Upper lobe of left lung (tissue), 6 donors: ENCODE measurements at regions not wholly inside any gene's neighbourhood (a gene's known extent, or its start where the extent isn't known, plus 50 kb on each side); places are given as distances from the start of the nearest gene placed in this dataset.

Experiments used
- ATAC-seq, 2 donors: fragments of 200-7000 bp; cut with Tn5 transposase; one replicate each; pipeline ENCODE4 v1.9.1; 2022; ENCODE audit warnings: mild to moderate bottlenecking in 2 of 2, moderate library complexity in 2 of 2; ENCODE audit not compliant: low FRiP score in 2 of 2
- DNase-seq, 2 donors: peaks; one replicate each; pipeline ENCODE4 v3.0.0-alpha.2; 2019 to 2020
- H3K27ac ChIP-seq, 4 donors: fragments of 200-600 bp; sonication (generic); one replicate each; pipeline ENCODE4 v1.5.1; 2016 to 2019
- H3K27me3 ChIP-seq, 4 donors: fragments of 200-600 bp; sonication (generic); one replicate each; pipeline ENCODE4 v1.5.1; 2017 to 2019
- H3K36me3 ChIP-seq, 4 donors: fragments of 200-600 bp; sonication (generic); one replicate each; pipeline ENCODE4 v1.5.1; 2016 to 2019
- H3K4me1 ChIP-seq, 4 donors: fragments of 200-600 bp; sonication (generic); one replicate each; pipeline ENCODE4 v1.5.1; 2018 to 2019
- H3K4me3 ChIP-seq, 4 donors: fragments of 200-600 bp; sonication (generic); one replicate each; pipeline ENCODE4 v1.5.1; 2017 to 2019; ENCODE audit warnings: mild to moderate bottlenecking in 2 of 4, moderate library complexity in 1 of 4
- H3K9me3 ChIP-seq, 4 donors: fragments of 200-600 bp; sonication (generic); one replicate each; pipeline ENCODE4 v1.5.1; 2018 to 2019
- EP300 ChIP-seq, 4 donors: sonication (generic); formaldehyde crosslinking; IDR thresholded peaks; one replicate each; pipeline ENCODE4 v1.5.1; 2017; ENCODE audit warnings: antibody characterized with exemption in 4 of 4, control low read depth in 2 of 4
- POLR2A ChIP-seq, 4 donors: fragments of 450-650 bp; IDR thresholded peaks; one replicate each; pipeline ENCODE4 v1.5.1; 2016 to 2017; ENCODE audit warnings: antibody characterized with exemption in 4 of 4, mild to moderate bottlenecking in 2 of 4
- POLR2AphosphoS5 ChIP-seq, 2 donors: sonication (generic); formaldehyde crosslinking; IDR thresholded peaks; one replicate each; pipeline ENCODE4 v1.5.1; 2017; ENCODE audit warnings: antibody characterized with exemption in 2 of 2
- WGBS, 2 donors: methylation state at CpG; one replicate each; pipeline ENCODE4 v1.1.5; 2017 to 2018; 5-methylcytosine and 5-hydroxymethylcytosine counted together
- TF ChIP-seq, protein P1 (sequence below), 6 experiments: fragments of 450-650 bp in 4 of 6; fragments of 200-600 bp in 2 of 6; sonication (generic) in 2 of 6; IDR thresholded peaks; one replicate each; pipeline ENCODE4 v1.5.1; 2016 to 2019; ENCODE audit warnings: antibody characterized with exemption in 6 of 6
- donor health status: DM: no; HTN: no; CAD: no; lungs with moderate emphysema.
- donor health status: DM: no; HTN: yes; CAD: no; lungs with severe emphysema.

DNA sequence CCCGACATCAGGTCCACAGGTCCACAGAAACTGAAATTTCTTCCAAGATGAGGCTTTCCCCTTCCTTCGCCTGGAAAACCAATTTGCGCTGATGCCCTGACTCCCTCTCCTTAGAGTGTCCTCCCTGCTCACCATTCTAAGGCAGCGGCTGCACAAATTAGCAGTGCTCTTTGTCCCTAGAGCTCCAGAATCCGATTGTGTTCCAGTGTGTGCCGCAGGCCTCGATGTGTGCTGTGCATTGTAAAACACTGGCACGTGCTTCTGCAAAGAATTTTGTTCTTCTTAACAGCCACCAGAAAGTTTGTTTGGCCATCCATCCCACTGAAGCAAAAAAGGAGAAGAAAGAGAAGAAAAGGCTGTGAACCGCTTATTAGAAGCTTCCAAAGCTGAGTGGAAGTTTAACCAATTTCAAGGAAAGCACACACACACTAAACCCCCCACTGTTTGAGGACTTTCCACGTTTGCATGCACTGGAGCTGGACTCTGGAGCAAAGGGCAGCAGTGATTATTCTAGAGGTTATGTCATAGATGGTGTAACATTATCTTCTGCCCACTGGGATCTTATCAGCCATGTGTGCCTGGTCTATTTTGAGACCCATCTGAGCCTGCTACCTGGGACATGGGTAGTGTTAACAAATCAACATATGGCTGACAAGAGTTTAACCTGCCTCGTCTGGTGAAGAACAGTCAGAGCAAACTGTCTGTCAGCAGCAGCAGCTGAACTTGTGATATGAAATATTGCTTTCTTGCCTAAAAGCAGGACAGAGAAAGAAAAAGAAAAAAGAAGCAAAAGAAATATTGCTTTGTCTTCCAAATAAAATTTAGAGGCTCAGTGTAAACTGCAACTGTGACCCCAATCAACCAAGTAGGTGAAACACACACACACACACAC lies 64.9 kb upstream of the RREB1 start:
- Histone ChIP-seq H3K4me3 (no peak overlapping the region), H3K9me3 (no peaks in the 10 kb centered on the region), H3K36me3 (no peaks in the 10 kb centered on the region), H3K27me3 (no peaks in the 10 kb centered on the region), H3K4me1 (peaks cover 0 to 10% (median 4%) of the 10 kb centered on the region in 4 donors), H3K27ac (peak overlapping the region in 3 of 4 donors; percentile 9 to 52 (median 33))
- no peak for DNase-seq
- WGBS, 2 donors: 84 to 90% methylated on average over 10 to 11 of the region's 11 CpGs
- no peak for ATAC-seq
- TF ChIP-seq EP300 (IDR thresholded peaks at IDR 0.05) (no peak), POLR2AphosphoS5 (IDR thresholded peaks at IDR 0.05) (no peak), POLR2A (IDR thresholded peaks at IDR 0.05) (no peak)
- TF ChIP-seq, protein P1, sequence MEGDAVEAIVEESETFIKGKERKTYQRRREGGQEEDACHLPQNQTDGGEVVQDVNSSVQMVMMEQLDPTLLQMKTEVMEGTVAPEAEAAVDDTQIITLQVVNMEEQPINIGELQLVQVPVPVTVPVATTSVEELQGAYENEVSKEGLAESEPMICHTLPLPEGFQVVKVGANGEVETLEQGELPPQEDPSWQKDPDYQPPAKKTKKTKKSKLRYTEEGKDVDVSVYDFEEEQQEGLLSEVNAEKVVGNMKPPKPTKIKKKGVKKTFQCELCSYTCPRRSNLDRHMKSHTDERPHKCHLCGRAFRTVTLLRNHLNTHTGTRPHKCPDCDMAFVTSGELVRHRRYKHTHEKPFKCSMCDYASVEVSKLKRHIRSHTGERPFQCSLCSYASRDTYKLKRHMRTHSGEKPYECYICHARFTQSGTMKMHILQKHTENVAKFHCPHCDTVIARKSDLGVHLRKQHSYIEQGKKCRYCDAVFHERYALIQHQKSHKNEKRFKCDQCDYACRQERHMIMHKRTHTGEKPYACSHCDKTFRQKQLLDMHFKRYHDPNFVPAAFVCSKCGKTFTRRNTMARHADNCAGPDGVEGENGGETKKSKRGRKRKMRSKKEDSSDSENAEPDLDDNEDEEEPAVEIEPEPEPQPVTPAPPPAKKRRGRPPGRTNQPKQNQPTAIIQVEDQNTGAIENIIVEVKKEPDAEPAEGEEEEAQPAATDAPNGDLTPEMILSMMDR (IDR thresholded peaks at IDR 0.05): no peak

DNA sequence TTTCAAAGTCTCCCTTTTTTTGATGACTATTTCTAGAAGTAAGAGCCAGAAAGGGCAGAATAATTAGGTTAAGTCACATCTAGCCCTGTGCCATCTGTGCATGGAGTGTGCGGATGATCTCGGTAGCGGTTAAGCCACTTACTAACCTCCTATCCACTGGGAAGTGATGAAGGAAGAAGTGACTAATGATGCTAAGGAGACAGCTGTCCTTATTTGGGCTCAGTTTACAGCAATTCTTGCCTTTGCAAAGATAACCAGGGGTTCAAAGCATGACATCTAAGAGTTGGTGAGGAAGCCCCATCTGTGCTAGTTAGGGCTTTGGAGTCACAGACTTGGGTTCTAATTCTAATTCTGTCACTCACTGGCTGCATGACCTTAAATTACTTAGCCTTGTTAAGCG lies 62.4 kb upstream of the RREB1 start:
- 89 to 95% methylated on average over 4 of the region's 4 CpGs for WGBS, 2 donors
- no peak for DNase-seq
- H3K4me1 ChIP-seq: peaks cover 0 to 10% (median 4%) of the 10 kb centered on the region in 4 donors
- TF ChIP-seq, protein P1 (IDR thresholded peaks at IDR 0.05): no peak
- TF ChIP-seq EP300 (IDR thresholded peaks at IDR 0.05): no peak
- TF ChIP-seq POLR2AphosphoS5 (IDR thresholded peaks at IDR 0.05): no peak
- no peak for TF ChIP-seq POLR2A (IDR thresholded peaks at IDR 0.05)
- no peak for ATAC-seq
- no peaks in the 10 kb centered on the region for H3K27me3 ChIP-seq
- H3K27ac ChIP-seq: no peak overlapping the region
- H3K4me3 ChIP-seq: no peak overlapping the region
- H3K9me3 ChIP-seq: no peaks in the 10 kb centered on the region
- no peaks in the 10 kb centered on the region for H3K36me3 ChIP-seq

DNA sequence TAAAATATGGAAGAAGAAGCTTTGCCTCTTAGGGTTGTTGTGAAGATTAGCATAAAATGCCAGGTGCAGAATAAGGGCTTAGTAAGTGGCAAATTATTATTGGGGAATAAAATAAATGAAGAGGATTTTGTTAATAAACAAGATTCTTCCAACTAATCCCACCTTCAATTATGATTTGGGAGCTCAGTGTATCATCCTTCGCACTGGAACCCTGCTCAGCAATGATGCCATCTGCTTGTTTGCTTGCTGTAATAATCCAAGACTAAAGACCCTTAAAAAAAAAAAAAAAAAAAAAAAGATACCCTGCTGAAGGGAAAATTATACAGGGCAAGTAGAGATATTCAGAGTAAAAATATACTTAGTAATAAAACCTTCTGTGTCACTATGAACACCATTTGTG lies 62.0 kb upstream of the RREB1 start:
- TF ChIP-seq EP300 (IDR thresholded peaks at IDR 0.05): no peak
- TF ChIP-seq POLR2A (IDR thresholded peaks at IDR 0.05): no peak
- TF ChIP-seq, protein P1 (IDR thresholded peaks at IDR 0.05): no peak
- no peak for TF ChIP-seq POLR2AphosphoS5 (IDR thresholded peaks at IDR 0.05)
- no peak overlapping the region for H3K27ac ChIP-seq
- WGBS, 2 donors: 96 to 100% methylated on average over 1 of the region's 1 CpG
- ATAC-seq (no peak), DNase-seq (no peak)
- H3K36me3 ChIP-seq: no peaks in the 10 kb centered on the region
- H3K4me1 ChIP-seq: peaks cover under 1 to 11% (median 6%) of the 10 kb centered on the region in 4 donors
- H3K9me3 ChIP-seq: no peaks in the 10 kb centered on the region
- H3K4me3 ChIP-seq: no peak overlapping the region
- no peaks in the 10 kb centered on the region for H3K27me3 ChIP-seq

DNA sequence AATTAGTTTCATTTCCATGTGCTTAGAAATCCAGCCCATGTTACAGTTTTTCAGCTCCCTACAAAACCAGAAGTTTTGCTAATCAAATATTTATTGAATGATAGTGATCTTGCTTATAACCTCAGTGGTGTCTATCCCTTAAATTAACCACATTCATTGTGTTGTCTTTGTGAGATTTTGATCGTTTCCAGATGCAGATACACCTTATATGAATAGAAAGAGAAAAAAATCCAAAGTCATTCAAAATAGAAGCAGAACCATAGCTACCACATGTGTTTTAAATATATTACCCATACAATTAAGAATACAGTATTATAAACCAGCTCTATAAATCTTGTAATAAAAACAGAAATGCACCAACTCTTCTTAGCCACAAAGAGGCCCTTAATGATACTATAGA lies 60.6 kb upstream of the RREB1 start:
- H3K4me3 ChIP-seq: no peak overlapping the region
- peaks cover 4 to 22% (median 13%) of the 10 kb centered on the region in 4 donors for H3K4me1 ChIP-seq
- H3K36me3 ChIP-seq: no peaks in the 10 kb centered on the region
- 61 to 78% methylated on average over 1 of the region's 1 CpG for WGBS, 2 donors
- no peak for DNase-seq
- ATAC-seq: no peak
- no peak overlapping the region for H3K27ac ChIP-seq
- no peaks in the 10 kb centered on the region for H3K27me3 ChIP-seq
- TF ChIP-seq POLR2AphosphoS5 (IDR thresholded peaks at IDR 0.05) (no peak), POLR2A (IDR thresholded peaks at IDR 0.05) (no peak), EP300 (IDR thresholded peaks at IDR 0.05) (no peak)
- TF ChIP-seq, protein P1 (IDR thresholded peaks at IDR 0.05): no peak
- no peaks in the 10 kb centered on the region for H3K9me3 ChIP-seq
